ENCODE measurements at regions not wholly inside any gene's neighbourhood (a gene's known extent, or its start where the extent isn't known, plus 50 kb on each side); places are given as distances from the start of the nearest gene placed in this dataset.
"Not testable (repeated sequence)": the region's sequence is repeated elsewhere in the genome, so short reads cannot be mapped to it uniquely, and the experiment has no call there.

GRCh38 chr6:150299873-150300485 lies 68.8 kb upstream of the IYD start:
- DNase-seq, result no peak

GRCh38 chr6:150301846-150302519 lies 66.8 kb upstream of the IYD start:
- DNase-seq, result peak; percentile 52

DNA sequence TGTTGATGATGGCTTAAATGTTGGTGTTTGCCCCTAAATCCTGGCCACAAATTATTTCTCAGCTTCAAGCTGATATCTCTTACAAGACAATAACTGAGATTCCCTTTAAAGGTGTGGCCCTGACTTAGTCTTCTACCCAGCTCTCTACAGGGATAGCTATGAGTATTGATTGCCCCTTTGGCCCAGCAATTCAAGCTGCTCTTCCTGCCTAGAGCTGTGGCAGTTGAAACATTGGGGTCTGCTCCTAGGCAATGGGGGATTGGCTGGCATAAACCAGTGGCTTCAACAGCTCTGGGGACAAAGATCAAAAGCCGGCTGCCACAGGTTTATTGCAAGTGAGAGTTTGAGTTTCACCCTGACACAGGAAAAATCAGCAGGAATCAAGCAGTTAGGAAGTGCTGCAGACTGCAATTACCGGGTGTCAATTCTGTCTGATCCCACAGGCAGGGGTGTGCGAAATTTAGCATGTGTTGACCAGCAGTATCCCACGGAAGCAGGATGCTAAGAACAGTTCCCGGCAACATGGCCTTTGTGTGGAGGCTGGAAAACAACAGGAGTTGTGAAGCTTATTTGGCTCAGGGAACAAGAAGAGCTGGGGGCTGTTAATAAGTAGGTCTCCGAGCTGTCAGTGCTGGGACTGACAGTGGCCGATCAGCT lies 66.2 kb upstream of the IYD start:
- DNase-seq, result no peak

GRCh38 chr6:150303256-150303655 lies 65.6 kb upstream of the IYD start:
- DNase-seq, result no peak

DNA sequence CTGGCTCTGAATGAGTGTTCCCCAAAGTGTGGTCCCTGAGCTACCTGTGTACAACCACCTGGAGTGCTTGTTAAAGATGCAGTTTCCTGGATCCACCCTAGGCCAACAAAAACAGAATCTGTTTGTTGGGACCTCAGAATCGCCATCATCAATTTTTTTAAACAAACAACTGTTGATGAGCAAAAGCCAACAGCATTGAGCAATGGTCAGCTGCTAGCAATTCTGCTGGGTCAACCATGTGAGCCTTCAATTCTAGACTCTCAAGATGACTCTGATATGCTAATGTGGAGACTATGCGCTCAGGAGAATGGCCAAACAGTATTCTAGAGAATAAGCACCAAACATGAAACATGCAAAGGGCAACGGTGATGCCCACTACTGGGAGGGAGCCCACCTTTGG lies 64.4 kb upstream of the IYD start:
- no peak for DNase-seq

GRCh38 chr6:150306290-150306689 lies 62.5 kb upstream of the IYD start:
- no peak for DNase-seq

GRCh38 chr6:150307520-150307919 lies 61.3 kb upstream of the IYD start:
- no peak for DNase-seq

- no peak for DNase-seq
Observed at GRCh38 chr6:150308812-150309645, 59.8 kb upstream of the IYD start.

DNA sequence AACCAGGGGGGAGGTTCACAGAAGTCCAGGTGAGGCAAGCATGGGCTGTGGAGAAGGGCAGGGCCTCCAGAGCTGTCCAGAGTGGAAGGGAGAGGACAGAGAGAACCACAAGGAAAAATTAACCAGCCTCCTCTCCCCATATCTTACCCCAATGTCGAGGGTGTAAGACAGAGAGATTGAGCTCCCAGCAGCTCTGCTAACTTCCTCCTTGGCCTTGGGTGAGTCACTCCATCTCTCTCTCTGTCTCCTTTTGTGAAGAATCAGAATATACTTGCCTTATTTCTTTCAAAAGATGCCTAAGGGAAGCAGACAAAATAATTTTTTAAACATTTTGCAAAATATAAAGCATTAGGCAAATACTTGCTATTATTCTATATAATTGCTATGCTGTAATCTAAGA lies 58.3 kb upstream of the IYD start:
- no peak for DNase-seq

DNA sequence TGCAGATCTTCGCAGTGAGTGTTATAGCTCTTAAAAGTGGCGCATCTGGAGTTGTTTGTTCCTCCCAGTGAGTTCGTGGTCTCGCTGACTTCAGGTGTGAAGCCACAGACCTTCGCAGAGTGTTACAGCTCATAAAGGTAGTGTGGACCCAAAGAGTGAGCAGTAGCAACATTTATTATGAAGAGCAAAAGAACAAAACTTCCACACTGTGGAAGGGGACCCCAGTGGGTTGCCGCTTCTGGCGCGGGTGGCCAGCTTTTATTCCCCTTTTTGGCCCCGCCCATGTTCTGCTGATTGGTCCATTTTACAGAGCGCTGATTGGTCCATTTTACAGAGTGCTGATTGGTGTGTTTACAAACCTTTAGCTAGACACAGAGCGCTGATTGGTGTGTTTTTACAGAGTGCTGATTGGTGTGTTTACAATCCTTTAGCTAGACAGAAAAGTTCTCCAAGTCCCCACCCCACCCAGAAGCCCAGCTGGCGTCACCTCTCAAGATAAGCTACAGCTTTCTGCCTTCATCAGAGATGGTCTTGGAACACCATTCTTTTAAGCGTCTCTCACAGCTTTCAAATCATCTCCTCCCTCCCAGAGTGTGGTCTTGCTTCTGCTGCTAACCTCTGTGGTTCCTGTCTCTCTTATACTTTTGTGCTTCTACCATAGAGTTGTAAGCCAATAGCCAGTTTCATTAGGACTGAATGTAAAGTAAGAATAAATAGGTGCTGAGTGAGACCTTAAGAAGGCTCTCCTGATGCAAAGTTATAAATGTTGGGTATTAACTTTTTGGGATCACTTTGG lies 57.5 kb upstream of the IYD start:
- not testable (repeated sequence) for DNase-seq

DNA sequence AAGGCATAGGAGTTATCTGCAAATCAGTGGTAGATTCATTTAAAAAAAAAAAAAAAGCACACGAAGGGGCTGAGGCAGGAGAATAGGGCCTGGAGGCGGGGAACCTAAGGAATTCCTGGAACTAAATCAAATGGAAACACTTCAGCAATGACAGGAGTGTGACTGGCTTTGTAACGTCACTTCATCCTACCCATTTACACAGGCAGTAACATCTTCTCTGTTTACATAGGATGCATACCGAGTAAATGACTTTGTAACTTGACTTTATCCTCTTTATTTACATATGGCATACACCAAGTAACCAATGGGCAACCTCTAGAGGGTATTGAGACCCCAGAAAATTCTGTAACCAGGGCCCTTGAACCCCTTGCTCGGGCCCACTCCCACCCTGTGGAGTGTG lies 56.4 kb upstream of the IYD start:
- peak; percentile 11 for DNase-seq

GRCh38 chr6:150312844-150313584 lies 55.8 kb upstream of the IYD start:
- DNase-seq, result no peak

DNA sequence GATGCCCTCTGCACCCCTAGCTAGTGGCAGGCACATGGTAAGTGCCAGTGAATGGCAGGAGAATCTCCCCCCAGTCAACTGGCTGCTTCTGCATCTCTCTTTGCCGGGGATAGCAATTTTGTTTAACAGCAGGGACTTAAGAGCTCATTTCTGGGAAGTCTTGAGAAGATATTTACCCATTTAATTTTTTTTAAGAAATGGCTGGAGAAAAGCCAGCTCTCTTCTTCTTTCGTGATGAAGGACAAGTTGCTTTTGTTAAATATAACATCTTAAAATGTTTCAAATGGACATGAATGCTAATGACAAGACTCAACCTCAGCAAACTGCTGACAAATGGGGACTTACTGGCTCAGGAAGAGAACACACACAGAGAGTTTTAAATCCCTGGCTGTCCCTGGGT lies 55.0 kb upstream of the IYD start:
- no peak for DNase-seq

DNA sequence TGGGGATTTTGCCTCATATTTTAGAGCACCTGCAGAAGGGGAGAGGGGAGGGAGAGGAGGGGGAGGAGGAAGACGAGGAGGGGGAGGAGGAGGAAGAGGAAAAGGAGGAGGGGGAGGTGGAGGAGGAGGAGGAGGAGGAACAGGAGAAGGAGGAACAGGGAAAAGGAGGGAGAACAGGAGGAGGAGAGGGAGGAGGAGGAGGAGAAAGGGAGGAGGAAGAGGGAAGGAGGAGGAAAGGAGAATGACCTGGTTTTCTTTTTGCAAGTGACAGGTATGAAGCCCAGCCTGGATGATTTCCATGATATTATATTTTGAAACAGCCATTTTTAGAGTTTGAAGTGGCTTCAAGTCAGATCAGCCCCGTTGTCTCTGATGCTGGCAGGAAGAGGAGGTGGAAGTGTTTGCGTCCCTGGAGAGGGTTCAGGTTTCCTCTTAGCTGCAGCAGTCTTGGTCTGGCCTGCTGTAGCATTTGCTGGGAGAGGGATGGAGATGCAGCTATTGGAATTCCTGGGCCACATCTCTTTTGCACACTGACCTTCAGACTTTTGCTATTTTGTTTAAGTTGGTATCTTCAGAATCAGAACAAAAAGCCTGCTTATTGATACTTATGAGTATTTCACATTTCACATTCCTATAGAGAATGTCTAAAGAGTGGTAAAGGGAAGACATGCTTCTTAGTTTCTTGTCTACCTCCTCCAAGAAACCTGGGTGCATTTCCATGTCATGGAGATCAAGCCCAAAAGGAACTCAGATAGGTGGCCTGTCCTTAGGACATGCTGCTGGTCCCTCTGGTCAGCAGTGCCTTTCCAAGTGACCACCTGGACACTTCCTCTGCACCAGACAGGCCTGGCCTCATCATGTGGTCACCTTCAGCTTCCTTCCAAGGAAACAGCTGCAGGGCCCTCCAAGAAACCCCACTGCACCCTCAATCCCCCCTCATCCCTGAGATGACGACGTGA lies 54.3 kb upstream of the IYD start:
- DNase-seq, result no peak

DNA sequence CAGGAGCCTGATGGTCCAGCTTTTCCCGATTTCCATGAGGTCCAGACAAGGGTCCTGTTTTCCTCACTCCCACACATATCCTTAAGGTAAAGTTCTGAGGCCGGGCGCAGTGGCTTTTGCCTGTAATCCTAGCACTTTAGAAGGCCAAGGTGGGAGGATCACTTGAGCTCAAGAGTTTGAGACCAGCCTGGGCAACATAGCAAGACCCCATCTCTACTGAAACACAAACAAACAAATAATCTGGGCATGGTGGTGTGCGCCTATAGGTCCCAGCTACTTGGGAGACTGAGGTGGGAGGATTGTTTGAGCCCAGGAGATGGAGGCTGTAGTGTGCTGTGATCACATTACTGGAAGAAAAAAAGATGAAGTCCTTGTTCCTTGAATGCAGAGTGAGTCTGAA lies 53.2 kb upstream of the IYD start:
- no peak for DNase-seq

DNA sequence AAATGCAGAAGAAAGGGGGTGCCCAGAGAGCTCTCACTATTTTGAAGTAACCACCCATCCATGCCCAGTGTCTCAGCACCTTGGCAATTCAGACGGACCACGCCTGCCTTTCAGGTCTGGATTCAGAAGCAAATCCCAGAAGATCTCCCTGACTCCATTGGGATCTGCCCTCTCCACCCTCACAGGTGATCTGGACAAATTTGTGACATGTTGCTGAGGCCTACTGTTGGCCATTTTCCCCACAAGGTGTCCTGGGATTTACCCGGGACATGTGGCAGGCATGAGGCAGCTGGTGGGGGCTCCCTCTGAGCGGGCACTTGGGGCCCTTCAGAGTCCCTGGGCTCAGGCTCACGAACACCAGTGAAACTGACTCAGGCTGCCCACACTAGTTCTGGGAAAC lies 51.9 kb upstream of the IYD start:
- no peak for DNase-seq

Measured in EL (cell line).